WTC11 (cell line): ENCODE measurements at regions not wholly inside any gene's neighbourhood (a gene's known extent, or its start where the extent isn't known, plus 50 kb on each side); places are given as distances from the start of the nearest gene placed in this dataset.
"Not testable (repeated sequence)": the region's sequence is repeated elsewhere in the genome, so short reads cannot be mapped to it uniquely, and the experiment has no call there.

Experiments
- KAT7 ChIP-seq: sonication (generic); formaldehyde crosslinking; IDR thresholded peaks from 2 replicates; pipeline ENCODE4 v1.8.1; 2023; ENCODE audit warnings: missing genetic modification reagents, mild to moderate bottlenecking, borderline replicate concordance
- TF ChIP-seq, protein P1 (sequence below): fragments of 200-600 bp; IDR thresholded peaks from 2 replicates; pipeline ENCODE4 v1.8.0; 2022; ENCODE audit warnings: antibody characterized with exemption

- TF ChIP-seq, protein P1, sequence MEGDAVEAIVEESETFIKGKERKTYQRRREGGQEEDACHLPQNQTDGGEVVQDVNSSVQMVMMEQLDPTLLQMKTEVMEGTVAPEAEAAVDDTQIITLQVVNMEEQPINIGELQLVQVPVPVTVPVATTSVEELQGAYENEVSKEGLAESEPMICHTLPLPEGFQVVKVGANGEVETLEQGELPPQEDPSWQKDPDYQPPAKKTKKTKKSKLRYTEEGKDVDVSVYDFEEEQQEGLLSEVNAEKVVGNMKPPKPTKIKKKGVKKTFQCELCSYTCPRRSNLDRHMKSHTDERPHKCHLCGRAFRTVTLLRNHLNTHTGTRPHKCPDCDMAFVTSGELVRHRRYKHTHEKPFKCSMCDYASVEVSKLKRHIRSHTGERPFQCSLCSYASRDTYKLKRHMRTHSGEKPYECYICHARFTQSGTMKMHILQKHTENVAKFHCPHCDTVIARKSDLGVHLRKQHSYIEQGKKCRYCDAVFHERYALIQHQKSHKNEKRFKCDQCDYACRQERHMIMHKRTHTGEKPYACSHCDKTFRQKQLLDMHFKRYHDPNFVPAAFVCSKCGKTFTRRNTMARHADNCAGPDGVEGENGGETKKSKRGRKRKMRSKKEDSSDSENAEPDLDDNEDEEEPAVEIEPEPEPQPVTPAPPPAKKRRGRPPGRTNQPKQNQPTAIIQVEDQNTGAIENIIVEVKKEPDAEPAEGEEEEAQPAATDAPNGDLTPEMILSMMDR: not testable (repeated sequence)
- not testable (repeated sequence) for TF ChIP-seq KAT7
Measured at GRCh38 chr10:28771580-28772090, 94.3 kb downstream of the BAMBI start.
